ENCODE measurements at regions not wholly inside any gene's neighbourhood (a gene's known extent, or its start where the extent isn't known, plus 50 kb on each side); places are given as distances from the start of the nearest gene placed in this dataset.

DNA sequence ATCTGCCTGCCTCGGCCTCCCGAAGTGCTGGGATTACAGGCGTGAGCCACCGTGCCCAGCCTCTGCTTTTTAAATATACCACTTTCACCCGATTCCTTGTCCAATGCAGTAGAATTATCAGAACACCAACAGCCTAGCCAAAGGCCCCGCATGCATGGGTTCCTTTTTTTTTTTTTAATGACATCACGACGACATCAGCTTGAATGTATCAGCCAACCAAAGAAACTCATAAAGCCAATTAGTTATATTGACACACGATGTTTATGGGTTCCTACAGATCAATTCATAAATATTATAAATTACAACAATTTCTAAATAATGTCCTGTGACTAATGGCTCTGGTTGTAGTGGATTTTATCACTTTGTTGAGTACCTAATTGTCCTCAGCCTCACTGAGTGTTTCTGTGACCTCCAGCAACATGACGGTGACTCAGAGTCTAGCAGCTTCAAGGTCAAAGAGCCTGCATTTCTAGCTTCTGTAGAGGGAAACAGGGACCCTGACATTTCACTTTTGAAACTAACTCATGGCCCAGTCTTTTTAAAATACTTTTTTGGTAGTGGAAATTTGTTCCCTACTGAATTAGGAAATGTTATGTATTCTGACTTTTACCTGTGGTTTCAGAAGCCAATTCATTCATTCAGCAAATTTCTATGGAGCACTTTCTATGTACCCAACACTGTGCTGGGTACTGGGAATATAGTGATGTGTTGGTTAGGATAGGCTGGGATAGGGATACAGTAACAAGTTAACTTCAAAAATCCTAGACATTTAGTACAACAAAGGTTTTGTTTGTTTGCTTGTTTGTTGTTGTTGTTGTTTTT lies 144.1 kb downstream of the SUDS3 start:
- H3K79me2 ChIP-seq (ENCODE audit: insufficient read depth, low read length) = no peaks in the 10 kb centered on the region
- no peak overlapping the region for H3K4me2 ChIP-seq (ENCODE audit: insufficient read depth, low read length)
- no peaks in the 10 kb centered on the region for H3K9me3 ChIP-seq (ENCODE audit: insufficient read depth, low read length, severe bottlenecking)
- H3K4me3 ChIP-seq (ENCODE audit: low read depth in 1 of 2, low read length in 2 of 2) = no peak overlapping the region
- ATAC-seq (ENCODE audit: insufficient read depth, low read depth) (no peak), DNase-seq (no peak)
- no peak overlapping the region for H3K9ac ChIP-seq (ENCODE audit: low read depth, low read length)
- TF ChIP-seq, protein P1, sequence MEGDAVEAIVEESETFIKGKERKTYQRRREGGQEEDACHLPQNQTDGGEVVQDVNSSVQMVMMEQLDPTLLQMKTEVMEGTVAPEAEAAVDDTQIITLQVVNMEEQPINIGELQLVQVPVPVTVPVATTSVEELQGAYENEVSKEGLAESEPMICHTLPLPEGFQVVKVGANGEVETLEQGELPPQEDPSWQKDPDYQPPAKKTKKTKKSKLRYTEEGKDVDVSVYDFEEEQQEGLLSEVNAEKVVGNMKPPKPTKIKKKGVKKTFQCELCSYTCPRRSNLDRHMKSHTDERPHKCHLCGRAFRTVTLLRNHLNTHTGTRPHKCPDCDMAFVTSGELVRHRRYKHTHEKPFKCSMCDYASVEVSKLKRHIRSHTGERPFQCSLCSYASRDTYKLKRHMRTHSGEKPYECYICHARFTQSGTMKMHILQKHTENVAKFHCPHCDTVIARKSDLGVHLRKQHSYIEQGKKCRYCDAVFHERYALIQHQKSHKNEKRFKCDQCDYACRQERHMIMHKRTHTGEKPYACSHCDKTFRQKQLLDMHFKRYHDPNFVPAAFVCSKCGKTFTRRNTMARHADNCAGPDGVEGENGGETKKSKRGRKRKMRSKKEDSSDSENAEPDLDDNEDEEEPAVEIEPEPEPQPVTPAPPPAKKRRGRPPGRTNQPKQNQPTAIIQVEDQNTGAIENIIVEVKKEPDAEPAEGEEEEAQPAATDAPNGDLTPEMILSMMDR (IDR thresholded peaks at IDR 0.05; ENCODE audit: borderline replicate concordance, extremely low read depth, low read length, poor library complexity, severe bottlenecking) = no peak
- no peak for TF ChIP-seq EZH2 (IDR thresholded peaks at IDR 0.05; ENCODE audit: borderline replicate concordance, low read depth, low read length, severe bottlenecking)
- no peak overlapping the region for H3K27ac ChIP-seq (ENCODE audit: low read length)
- no peak overlapping the region for H2AFZ ChIP-seq (ENCODE audit: low read depth, low read length)
- no peaks in the 10 kb centered on the region for H3K4me1 ChIP-seq (ENCODE audit: insufficient read depth, low read length)
- no peaks in the 10 kb centered on the region for H3K27me3 ChIP-seq (ENCODE audit: insufficient read depth, low read length, poor library complexity)
- H4K20me1 ChIP-seq (ENCODE audit: insufficient read depth, low read length) = no peaks in the 10 kb centered on the region; the same call in 1 of the 2 replicates
- H3K36me3 ChIP-seq (ENCODE audit: insufficient read depth, low read length) = no peaks in the 10 kb centered on the region

DNA sequence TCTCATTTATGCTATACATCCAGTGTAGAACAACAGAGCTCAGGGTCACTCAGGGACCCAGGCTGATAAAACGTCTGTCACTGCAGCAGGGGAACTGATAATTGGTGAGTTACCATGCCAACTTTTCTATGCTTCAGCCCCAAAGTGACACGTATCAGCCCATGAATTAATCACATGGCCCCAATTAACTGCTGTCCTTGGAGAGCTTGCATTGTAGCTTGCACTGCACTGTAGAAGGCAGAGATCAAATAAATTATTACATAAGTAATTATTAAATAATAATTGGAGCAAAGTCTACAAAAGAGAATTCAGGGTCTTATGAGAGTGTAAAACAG lies 144.6 kb downstream of the SUDS3 start:
- Histone ChIP-seq H3K9me3 (ENCODE audit: insufficient read depth, low read length, severe bottlenecking) (no peaks in the 10 kb centered on the region), H3K27ac (ENCODE audit: low read length) (no peak overlapping the region), H3K79me2 (ENCODE audit: insufficient read depth, low read length) (no peaks in the 10 kb centered on the region), H3K27me3 (ENCODE audit: insufficient read depth, low read length, poor library complexity) (no peaks in the 10 kb centered on the region), H3K4me1 (ENCODE audit: insufficient read depth, low read length) (no peaks in the 10 kb centered on the region), H3K9ac (ENCODE audit: low read depth, low read length) (no peak overlapping the region), H4K20me1 (ENCODE audit: insufficient read depth, low read length) (no peaks in the 10 kb centered on the region; the same call in 1 of the 2 replicates), H3K36me3 (ENCODE audit: insufficient read depth, low read length) (no peaks in the 10 kb centered on the region), H3K4me3 (ENCODE audit: low read depth in 1 of 2, low read length in 2 of 2) (no peak overlapping the region), H2AFZ (ENCODE audit: low read depth, low read length) (no peak overlapping the region), H3K4me2 (ENCODE audit: insufficient read depth, low read length) (no peak overlapping the region)
- TF ChIP-seq EZH2 (IDR thresholded peaks at IDR 0.05; ENCODE audit: borderline replicate concordance, low read depth, low read length, severe bottlenecking) = no peak
- TF ChIP-seq, protein P1 (IDR thresholded peaks at IDR 0.05; ENCODE audit: borderline replicate concordance, extremely low read depth, low read length, poor library complexity, severe bottlenecking) = no peak
- ATAC-seq (ENCODE audit: insufficient read depth, low read depth) (no peak), DNase-seq (no peak)

DNA sequence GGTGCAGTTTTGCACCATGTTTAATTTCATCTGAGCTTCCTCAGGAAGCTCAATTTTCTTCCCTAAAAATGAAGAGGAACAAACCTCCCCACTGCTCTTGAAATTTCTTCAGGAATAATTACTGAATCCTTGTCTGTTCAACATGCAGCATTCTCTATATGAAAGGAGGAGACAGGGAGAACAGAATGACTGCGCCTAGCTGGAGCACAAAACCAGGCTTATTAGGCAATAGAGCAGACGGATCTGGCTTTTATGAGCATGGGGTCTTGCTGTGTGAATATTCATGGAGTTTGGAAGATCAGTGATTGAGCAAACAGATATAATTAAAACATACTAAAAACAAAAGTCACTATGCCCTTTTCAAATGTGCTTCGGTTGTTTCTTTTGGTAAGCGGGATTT lies 148.1 kb downstream of the SUDS3 start:
- Histone ChIP-seq H3K4me1 (ENCODE audit: insufficient read depth, low read length) (no peaks in the 10 kb centered on the region), H2AFZ (ENCODE audit: low read depth, low read length) (no peak overlapping the region), H3K27me3 (ENCODE audit: insufficient read depth, low read length, poor library complexity) (no peaks in the 10 kb centered on the region), H3K36me3 (ENCODE audit: insufficient read depth, low read length) (no peaks in the 10 kb centered on the region), H3K4me2 (ENCODE audit: insufficient read depth, low read length) (no peak overlapping the region), H3K9ac (ENCODE audit: low read depth, low read length) (no peak overlapping the region), H4K20me1 (ENCODE audit: insufficient read depth, low read length) (no peaks in the 10 kb centered on the region; the same call in 1 of the 2 replicates), H3K79me2 (ENCODE audit: insufficient read depth, low read length) (no peaks in the 10 kb centered on the region), H3K4me3 (ENCODE audit: low read depth in 1 of 2, low read length in 2 of 2) (no peak overlapping the region), H3K27ac (ENCODE audit: low read length) (no peak overlapping the region), H3K9me3 (ENCODE audit: insufficient read depth, low read length, severe bottlenecking) (no peaks in the 10 kb centered on the region)
- DNase-seq (no peak), ATAC-seq (ENCODE audit: insufficient read depth, low read depth) (no peak)
- TF ChIP-seq EZH2 (IDR thresholded peaks at IDR 0.05; ENCODE audit: borderline replicate concordance, low read depth, low read length, severe bottlenecking) = no peak
- TF ChIP-seq, protein P1 (IDR thresholded peaks at IDR 0.05; ENCODE audit: borderline replicate concordance, extremely low read depth, low read length, poor library complexity, severe bottlenecking) = no peak
